OCI-LY7 (cell line): ENCODE measurements at regions not wholly inside any gene's neighbourhood (a gene's known extent, or its start where the extent isn't known, plus 50 kb on each side); places are given as distances from the start of the nearest gene placed in this dataset.

Experiments used
- BruUV-seq: library from RNA; stranded (reverse); fragments of 400-500 nt; replicated peaks from 2 replicates; lab custom pipeline; 2021; lab: Mats Ljungman, UMichigan
- CTCF ChIA-PET: fragments of 300-600 bp; sonication (Branson Sonifier 250); formaldehyde crosslinking; loops from one replicate; lab custom pipeline; 2022; ENCODE audit warnings: antibody characterized with exemption; ENCODE audit not compliant: unreplicated experiment; lab: Charles Lee
- POLR2A ChIA-PET: fragments of 300-600 bp; sonication (Branson Sonifier 250); formaldehyde crosslinking; loops from one replicate; lab custom pipeline; 2022; ENCODE audit warnings: antibody characterized with exemption; lab: Charles Lee
- DNase-seq: peaks from one replicate; pipeline ENCODE4 v3.0.0-alpha.2; 2015; ENCODE audit warnings: low spot score
- H2AFZ ChIP-seq: fragments of 200-600 bp; sonication (generic), shearing (Covaris generic); 2 replicates; pipeline ENCODE4 v1.6.1; 2014; ENCODE audit warnings: mild to moderate bottlenecking, antibody characterized with exemption, low read length, moderate library complexity
- H3K27ac ChIP-seq: fragments of 200-600 bp; sonication (generic); 2 replicates; pipeline ENCODE4 v1.5.1; 2014; ENCODE audit warnings: mixed run types, low read depth, mild to moderate bottlenecking, moderate library complexity, low read length, inconsistent platforms; ENCODE audit not compliant: poor library complexity, severe bottlenecking
- H3K36me3 ChIP-seq: fragments of 200-600 bp; sonication (generic); 2 replicates; pipeline ENCODE4 v1.6.1; 2014; ENCODE audit warnings: mild to moderate bottlenecking, antibody characterized with exemption, low read length, moderate library complexity, mixed read lengths; ENCODE audit not compliant: insufficient read depth
- H3K4me1 ChIP-seq: fragments of 200-600 bp; sonication (generic); 2 replicates; pipeline ENCODE4 v1.5.1; 2014; ENCODE audit warnings: mild to moderate bottlenecking, low read length; ENCODE audit not compliant: insufficient read depth, poor library complexity, severe bottlenecking
- H3K4me2 ChIP-seq: fragments of 200-600 bp; sonication (generic); 2 replicates; pipeline ENCODE4 v1.6.1; 2014; ENCODE audit warnings: mild to moderate bottlenecking, low read length
- H3K4me3 ChIP-seq: fragments of 200-600 bp; sonication (generic); 2 replicates; pipeline ENCODE4 v1.5.1; 2014; ENCODE audit warnings: mild to moderate bottlenecking, low read depth, low read length; ENCODE audit not compliant: poor library complexity, severe bottlenecking
- H3K79me2 ChIP-seq: fragments of 200-600 bp; sonication (generic); 2 replicates; pipeline ENCODE4 v1.6.1; 2016; ENCODE audit warnings: low read depth, mild to moderate bottlenecking, low read length, moderate library complexity, mixed read lengths; ENCODE audit not compliant: insufficient read depth
- H3K9me2 ChIP-seq: fragments of 200-600 bp; sonication (generic); 2 replicates; pipeline ENCODE4 v1.6.1; 2016; ENCODE audit warnings: mild to moderate bottlenecking, low read length, mixed read lengths; ENCODE audit not compliant: insufficient read depth
- H3K9me3 ChIP-seq: fragments of 200-600 bp; sonication (generic); 2 replicates; pipeline ENCODE4 v1.6.1; 2014; ENCODE audit warnings: mild to moderate bottlenecking, mixed run types, low read length, mixed read lengths
- H4K20me1 ChIP-seq: fragments of 200-600 bp; sonication (generic); 2 replicates; pipeline ENCODE4 v1.6.1; 2014; ENCODE audit warnings: mild to moderate bottlenecking, antibody characterized with exemption, low read length, moderate library complexity, mixed read lengths; ENCODE audit not compliant: insufficient read depth
- EZH2phosphoT487 ChIP-seq: fragments of 200-600 bp; sonication (generic); IDR thresholded peaks from 2 replicates; pipeline ENCODE4 v1.6.1; 2018; ENCODE audit warnings: low read depth, borderline replicate concordance, mild to moderate bottlenecking, mixed run types, antibody characterized with exemption, low read length, moderate library complexity, mixed read lengths
- intact Hi-C: fragments of 100-400 bp; cut with micrococcal nuclease; formaldehyde crosslinking; loops from one replicate; pipeline ENCODE4 v1.10.0; 2022; ENCODE audit not compliant: unreplicated experiment
- TF ChIP-seq, protein P1 (sequence below): fragments of 200-600 bp; sonication (generic); conservative IDR thresholded peaks from 2 replicates; pipeline ENCODE4 v1.5.1; 2014; ENCODE audit warnings: mild to moderate bottlenecking, antibody characterized with exemption, low read length, moderate library complexity, mixed read lengths

DNA sequence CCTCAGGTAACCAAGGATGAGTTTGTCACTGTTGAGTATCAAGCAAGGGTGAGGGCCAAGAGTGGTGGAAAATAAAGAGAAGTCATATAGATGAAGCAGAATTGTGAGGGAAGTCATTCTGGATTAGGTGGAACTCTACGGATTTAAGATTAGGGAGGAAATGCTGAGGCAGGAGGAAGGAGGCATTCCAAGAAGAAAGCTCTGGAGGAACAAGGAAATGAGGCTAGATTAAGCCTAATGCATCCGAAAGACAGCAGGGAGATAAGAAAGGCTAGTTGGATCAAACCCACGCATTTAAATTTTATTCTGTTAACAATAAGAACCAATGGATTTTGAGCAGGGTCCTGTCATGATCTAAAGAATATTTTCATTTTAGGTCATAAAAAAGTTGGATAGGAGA is 681.2 kb downstream of the EPHA4 start:
- Histone ChIP-seq H3K36me3 (no peaks in the 10 kb centered on the region), H2AFZ (no peak overlapping the region), H3K4me3 (no peak overlapping the region), H3K27ac (no peak overlapping the region), H4K20me1 (no peaks in the 10 kb centered on the region), H3K79me2 (no peaks in the 10 kb centered on the region), H3K9me3 (no peaks in the 10 kb centered on the region), H3K4me2 (no peak overlapping the region), H3K4me1 (no peaks in the 10 kb centered on the region), H3K9me2 (no peaks in the 10 kb centered on the region)
- CTCF ChIA-PET: no interaction called here
- intact Hi-C loops: no loop called here
- no TSS peak for BruUV-seq
- POLR2A ChIA-PET: interaction anchor here (0.7 kb wide), 1 partner anchor 362 kb away, joined by 4 read pairs; no protein-coding TSS in a partner anchor
- no peak for TF ChIP-seq EZH2phosphoT487
- TF ChIP-seq, protein P1, sequence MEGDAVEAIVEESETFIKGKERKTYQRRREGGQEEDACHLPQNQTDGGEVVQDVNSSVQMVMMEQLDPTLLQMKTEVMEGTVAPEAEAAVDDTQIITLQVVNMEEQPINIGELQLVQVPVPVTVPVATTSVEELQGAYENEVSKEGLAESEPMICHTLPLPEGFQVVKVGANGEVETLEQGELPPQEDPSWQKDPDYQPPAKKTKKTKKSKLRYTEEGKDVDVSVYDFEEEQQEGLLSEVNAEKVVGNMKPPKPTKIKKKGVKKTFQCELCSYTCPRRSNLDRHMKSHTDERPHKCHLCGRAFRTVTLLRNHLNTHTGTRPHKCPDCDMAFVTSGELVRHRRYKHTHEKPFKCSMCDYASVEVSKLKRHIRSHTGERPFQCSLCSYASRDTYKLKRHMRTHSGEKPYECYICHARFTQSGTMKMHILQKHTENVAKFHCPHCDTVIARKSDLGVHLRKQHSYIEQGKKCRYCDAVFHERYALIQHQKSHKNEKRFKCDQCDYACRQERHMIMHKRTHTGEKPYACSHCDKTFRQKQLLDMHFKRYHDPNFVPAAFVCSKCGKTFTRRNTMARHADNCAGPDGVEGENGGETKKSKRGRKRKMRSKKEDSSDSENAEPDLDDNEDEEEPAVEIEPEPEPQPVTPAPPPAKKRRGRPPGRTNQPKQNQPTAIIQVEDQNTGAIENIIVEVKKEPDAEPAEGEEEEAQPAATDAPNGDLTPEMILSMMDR: no peak
- no peak for DNase-seq

DNA sequence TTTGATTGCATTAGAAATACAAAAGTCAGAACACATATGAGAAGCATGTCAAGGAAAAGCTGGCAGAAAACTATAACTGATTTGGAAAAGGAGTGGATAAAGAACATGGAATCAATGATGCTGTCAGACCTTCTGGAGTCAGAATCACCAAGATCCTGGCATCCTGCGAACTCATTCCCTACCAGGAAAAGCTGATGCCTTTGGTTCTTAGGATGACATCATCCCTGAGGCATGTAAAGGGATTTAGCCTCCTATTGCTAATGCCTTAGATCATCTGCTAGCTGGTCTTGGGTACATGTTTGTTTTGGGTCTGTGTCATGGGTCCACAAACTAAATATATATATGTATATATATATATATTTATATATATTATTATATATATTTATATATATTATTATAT is 680.7 kb downstream of the EPHA4 start:
- ChIA-PET CTCF (no interaction called here), POLR2A (no interaction called here)
- no peak overlapping the region for H3K4me2 ChIP-seq
- H3K27ac ChIP-seq: no peak overlapping the region
- TF ChIP-seq EZH2phosphoT487: no peak
- TF ChIP-seq, protein P1: no peak
- no peaks in the 10 kb centered on the region for H4K20me1 ChIP-seq
- H2AFZ ChIP-seq: no peak overlapping the region
- H3K36me3 ChIP-seq: no peaks in the 10 kb centered on the region
- H3K4me1 ChIP-seq: no peaks in the 10 kb centered on the region
- H3K9me3 ChIP-seq: no peaks in the 10 kb centered on the region
- no TSS peak for BruUV-seq
- no peak for DNase-seq
- H3K9me2 ChIP-seq: no peaks in the 10 kb centered on the region
- intact Hi-C loops: no loop called here
- no peak overlapping the region for H3K4me3 ChIP-seq
- H3K79me2 ChIP-seq: no peaks in the 10 kb centered on the region

DNA sequence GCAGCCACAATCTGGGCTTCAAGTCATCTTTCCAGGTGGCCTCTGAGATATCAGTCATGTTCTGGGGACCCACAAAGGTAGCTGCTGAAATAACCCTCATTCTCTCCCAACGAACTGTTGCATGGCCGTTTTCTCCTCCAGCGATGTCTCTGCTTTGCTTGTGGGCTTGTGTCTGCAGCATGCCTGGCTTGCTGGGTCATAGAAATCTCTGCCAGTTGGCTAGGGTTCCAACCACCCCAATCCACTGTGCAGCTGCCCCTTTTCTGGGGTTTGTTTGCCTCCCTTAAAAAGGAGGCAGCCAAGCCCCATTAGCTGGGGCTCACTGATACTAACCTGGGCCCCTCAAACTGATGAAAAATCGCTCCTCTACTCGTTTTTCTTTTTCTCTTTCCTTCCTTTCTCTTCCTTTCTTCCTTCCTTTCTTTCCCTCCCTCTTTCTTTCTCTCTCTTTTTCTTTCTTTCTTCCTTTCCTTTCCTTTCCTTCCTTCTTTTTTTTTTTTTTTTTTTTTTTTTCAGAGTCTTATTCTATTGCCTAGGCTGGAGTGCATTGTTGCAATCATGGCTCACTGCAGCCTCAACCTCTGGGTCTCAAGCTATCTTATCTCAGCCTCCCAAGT is 680.0 kb downstream of the EPHA4 start:
- Histone ChIP-seq H3K36me3 (no peaks in the 10 kb centered on the region), H3K27ac (no peak overlapping the region), H3K4me1 (no peaks in the 10 kb centered on the region), H2AFZ (no peak overlapping the region), H4K20me1 (no peaks in the 10 kb centered on the region), H3K4me3 (no peak overlapping the region), H3K4me2 (no peak overlapping the region), H3K9me3 (no peaks in the 10 kb centered on the region), H3K79me2 (no peaks in the 10 kb centered on the region), H3K9me2 (no peaks in the 10 kb centered on the region)
- CTCF ChIA-PET: no interaction called here
- no peak for DNase-seq
- POLR2A ChIA-PET: interaction anchor here (0.6 to 0.7 kb wide), 3 partner anchors 17 to 560 kb away, joined by 4 to 5 read pairs (median 5); no protein-coding TSS in a partner anchor
- BruUV-seq: no TSS peak
- intact Hi-C loops: no loop called here
- TF ChIP-seq EZH2phosphoT487: no peak
- TF ChIP-seq, protein P1: no peak
